ENCODE measurements at regions not wholly inside any gene's neighbourhood (a gene's known extent, or its start where the extent isn't known, plus 50 kb on each side); places are given as distances from the start of the nearest gene placed in this dataset.
"Not testable (repeated sequence)": the region's sequence is repeated elsewhere in the genome, so short reads cannot be mapped to it uniquely, and the experiment has no call there.

GRCh38 chr20:30574337-30574736 is 683.1 kb upstream of the DEFB115 start:
- H3K9me1 ChIP-seq (ENCODE audit: insufficient read depth, low read length); in situ Hi-C loops (cut with MboI; ENCODE audit: low sequenced_read_pairs); H3K18ac ChIP-seq (ENCODE audit: low read depth, low read length); H3K4me2 ChIP-seq (ENCODE audit: low read depth, low read length); H4K20me1 ChIP-seq (ENCODE audit: insufficient read depth, low read length); H3K79me1 ChIP-seq (ENCODE audit: low read depth in 1 of 2, low read length in 2 of 2); H3K14ac ChIP-seq (replicated peaks; ENCODE audit: low read depth, low read length); H2BK15ac ChIP-seq (ENCODE audit: low read depth, low read length); H2BK120ac ChIP-seq (ENCODE audit: low read depth, low read length); H3K56ac ChIP-seq (ENCODE audit: extremely low read depth, insufficient read depth, low read length); CTCF ChIA-PET; H2BK20ac ChIP-seq (ENCODE audit: low read depth, low read length); H3K36me3 ChIP-seq (ENCODE audit: control insufficient read depth, insufficient read depth, low read length); H4K91ac ChIP-seq (ENCODE audit: insufficient read depth, low read depth, low read length); H3K4me1 ChIP-seq (ENCODE audit: control insufficient read depth, insufficient read depth, low read length); H3K9ac ChIP-seq (ENCODE audit: low read depth, low read length); intact Hi-C loops (cut with micrococcal nuclease); dilution Hi-C loops (cut with HindIII; ENCODE audit: low sequenced_read_pairs, unreplicated experiment); H2AFZ ChIP-seq (replicated peaks; ENCODE audit: low read length, poor library complexity); DNase-seq; H2BK5ac ChIP-seq (ENCODE audit: low read depth, low read length, poor library complexity, severe bottlenecking); H3K9me3 ChIP-seq (ENCODE audit: control insufficient read depth, insufficient read depth, low read length); H3K4me3 ChIP-seq (ENCODE audit: insufficient read depth, low read depth, low read length); BruUV-seq (replicated peaks); ATAC-seq (ENCODE audit: low read depth); H3K4ac ChIP-seq (ENCODE audit: low read depth, low read length); H3K23ac ChIP-seq (ENCODE audit: low read depth, low read length); H4K5ac ChIP-seq (ENCODE audit: low read depth, low read length); H3K27me3 ChIP-seq (ENCODE audit: control insufficient read depth, insufficient read depth, low read length); H3K27ac ChIP-seq (ENCODE audit: insufficient read depth, low read length); H4K8ac ChIP-seq (ENCODE audit: low read depth in 2 of 2, low read length in 2 of 2); H2AK9ac ChIP-seq (replicated peaks; ENCODE audit: low read depth, low read length, poor library complexity); POLR2A ChIA-PET (ENCODE audit: unreplicated experiment); H2AK5ac ChIP-seq (ENCODE audit: low read depth, low read length): not testable (repeated sequence)
- WGBS, 2 experiments (ENCODE audit: extremely low coverage in 2 of 2, insufficient read length in 1 of 2), result no CpG with 5 or more reads among the region's 2 CpGs

GRCh38 chr20:30579069-30579468 is 678.4 kb upstream of the DEFB115 start:
- intact Hi-C loops (cut with micrococcal nuclease); H3K4me2 ChIP-seq (ENCODE audit: low read depth, low read length); DNase-seq; in situ Hi-C loops (cut with MboI; ENCODE audit: low sequenced_read_pairs); H3K4me3 ChIP-seq (ENCODE audit: insufficient read depth, low read depth, low read length); H2AK5ac ChIP-seq (ENCODE audit: low read depth, low read length); H4K20me1 ChIP-seq (ENCODE audit: insufficient read depth, low read length); H3K9ac ChIP-seq (ENCODE audit: low read depth, low read length); H3K79me1 ChIP-seq (ENCODE audit: low read depth in 1 of 2, low read length in 2 of 2); H2AFZ ChIP-seq (replicated peaks; ENCODE audit: low read length, poor library complexity); H2BK15ac ChIP-seq (ENCODE audit: low read depth, low read length); BruUV-seq (replicated peaks); H3K14ac ChIP-seq (replicated peaks; ENCODE audit: low read depth, low read length); H2BK5ac ChIP-seq (ENCODE audit: low read depth, low read length, poor library complexity, severe bottlenecking); H3K18ac ChIP-seq (ENCODE audit: low read depth, low read length); H3K56ac ChIP-seq (ENCODE audit: extremely low read depth, insufficient read depth, low read length); H3K36me3 ChIP-seq (ENCODE audit: control insufficient read depth, insufficient read depth, low read length); H3K27me3 ChIP-seq (ENCODE audit: control insufficient read depth, insufficient read depth, low read length); H4K8ac ChIP-seq (ENCODE audit: low read depth in 2 of 2, low read length in 2 of 2); dilution Hi-C loops (cut with HindIII; ENCODE audit: low sequenced_read_pairs, unreplicated experiment); H2BK20ac ChIP-seq (ENCODE audit: low read depth, low read length); H3K4ac ChIP-seq (ENCODE audit: low read depth, low read length); H3K9me3 ChIP-seq (ENCODE audit: control insufficient read depth, insufficient read depth, low read length); POLR2A ChIA-PET (ENCODE audit: unreplicated experiment); CTCF ChIA-PET; H4K91ac ChIP-seq (ENCODE audit: insufficient read depth, low read depth, low read length); ATAC-seq (ENCODE audit: low read depth); H4K5ac ChIP-seq (ENCODE audit: low read depth, low read length); H3K27ac ChIP-seq (ENCODE audit: insufficient read depth, low read length); H3K4me1 ChIP-seq (ENCODE audit: control insufficient read depth, insufficient read depth, low read length); H2BK120ac ChIP-seq (ENCODE audit: low read depth, low read length); H3K23ac ChIP-seq (ENCODE audit: low read depth, low read length); H3K9me1 ChIP-seq (ENCODE audit: insufficient read depth, low read length); H2AK9ac ChIP-seq (replicated peaks; ENCODE audit: low read depth, low read length, poor library complexity): not testable (repeated sequence)
- no CpG with 5 or more reads among the region's 6 CpGs for WGBS, 2 experiments (ENCODE audit: extremely low coverage in 2 of 2, insufficient read length in 1 of 2)
